NCI-H69 (cell line): ENCODE measurements at regions not wholly inside any gene's neighbourhood (a gene's known extent, or its start where the extent isn't known, plus 50 kb on each side); places are given as distances from the start of the nearest gene placed in this dataset.
A peak's percentile ranks its signal among the peaks of the same experiment; 100 is the strongest.
"Not testable (repeated sequence)": the region's sequence is repeated elsewhere in the genome, so short reads cannot be mapped to it uniquely, and the experiment has no call there.

Source experiments
- DNase-seq: peaks from one replicate; lab custom pipeline; 2025; lab: John Stamatoyannopoulos, UW

DNA sequence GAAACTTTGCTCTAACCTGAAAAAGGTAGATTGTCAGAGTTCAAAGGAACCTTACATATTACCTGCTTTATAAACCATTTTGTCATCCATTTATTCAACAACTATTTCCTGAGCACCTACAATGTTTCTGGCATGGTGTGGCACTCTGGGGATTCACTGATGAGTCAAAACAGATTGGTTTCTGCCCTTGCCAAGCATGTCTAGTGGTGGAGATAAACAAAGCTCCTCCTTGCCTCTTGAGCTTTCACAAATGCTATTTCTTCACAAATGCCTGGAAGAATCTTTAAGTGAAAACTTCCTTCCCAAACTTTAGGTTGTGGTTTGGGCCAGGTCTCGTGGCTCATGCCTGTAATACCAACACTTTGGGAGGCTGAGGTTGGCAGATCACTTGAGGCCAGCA is 85.1 kb upstream of the RELN start:
- DNase-seq: no peak

GRCh38 chr7:104071641-104072040 is 82.2 kb upstream of the RELN start:
- DNase-seq: not testable (repeated sequence)

DNA sequence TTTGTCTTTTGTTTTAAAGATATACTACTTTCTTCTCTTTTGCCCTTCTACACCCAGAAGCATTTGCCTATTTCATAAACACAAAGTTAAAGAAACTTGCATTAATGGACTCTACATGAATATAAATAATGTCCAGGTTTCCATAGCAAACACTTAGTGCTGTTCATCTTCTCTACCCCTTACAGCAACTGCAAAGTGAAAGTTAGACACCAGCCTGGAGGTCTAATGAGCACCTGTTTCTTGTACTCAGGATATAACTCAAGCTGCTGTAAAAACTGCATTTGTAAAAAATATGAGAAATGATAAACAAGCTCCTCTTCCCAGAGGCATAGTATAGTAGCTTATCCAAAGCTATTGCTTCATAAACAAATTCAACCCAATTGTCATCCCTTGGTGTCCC is 76.0 kb upstream of the RELN start:
- no peak for DNase-seq

DNA sequence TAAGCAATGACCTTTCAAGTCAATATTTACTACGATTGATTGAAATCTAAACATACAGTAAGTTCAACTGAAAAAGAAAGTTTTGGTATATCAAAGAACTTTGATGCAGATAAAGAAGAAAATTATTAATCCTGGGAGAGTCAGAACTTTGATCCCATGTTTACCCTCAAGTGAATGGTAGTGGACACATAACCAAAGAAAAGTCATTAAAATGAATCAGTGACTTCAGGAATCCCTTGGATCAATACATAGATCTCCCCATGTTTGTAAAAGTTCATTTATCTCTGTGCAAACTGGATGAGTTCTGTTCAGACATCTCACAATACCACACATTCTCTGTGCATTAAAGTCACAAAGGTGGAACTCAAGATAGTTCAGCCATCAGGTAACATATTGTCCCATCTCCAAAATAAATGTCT is 75.5 kb upstream of the RELN start:
- no peak for DNase-seq

DNA sequence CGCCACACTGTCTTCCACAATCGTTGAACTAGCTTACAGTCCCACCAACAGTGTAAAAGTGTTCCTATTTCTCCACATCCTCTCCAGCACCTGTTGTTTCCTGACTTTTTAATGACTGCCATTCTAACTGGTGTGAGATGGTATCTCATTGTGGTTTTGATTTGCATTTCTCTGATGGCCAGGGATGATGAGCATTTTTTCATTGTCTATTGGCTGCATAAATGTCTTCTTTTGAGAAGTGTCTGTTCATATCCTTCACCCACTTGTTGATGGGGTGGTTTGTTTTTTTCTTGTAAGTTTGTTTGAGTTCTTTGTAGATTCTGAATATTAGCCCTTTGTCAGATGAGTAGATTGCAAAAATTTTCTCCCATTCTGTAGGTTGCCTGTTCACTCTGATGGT is 74.3 kb upstream of the RELN start:
- not testable (repeated sequence) for DNase-seq

GRCh38 chr7:104061652-104062051 is 72.2 kb upstream of the RELN start:
- no peak for DNase-seq

DNA sequence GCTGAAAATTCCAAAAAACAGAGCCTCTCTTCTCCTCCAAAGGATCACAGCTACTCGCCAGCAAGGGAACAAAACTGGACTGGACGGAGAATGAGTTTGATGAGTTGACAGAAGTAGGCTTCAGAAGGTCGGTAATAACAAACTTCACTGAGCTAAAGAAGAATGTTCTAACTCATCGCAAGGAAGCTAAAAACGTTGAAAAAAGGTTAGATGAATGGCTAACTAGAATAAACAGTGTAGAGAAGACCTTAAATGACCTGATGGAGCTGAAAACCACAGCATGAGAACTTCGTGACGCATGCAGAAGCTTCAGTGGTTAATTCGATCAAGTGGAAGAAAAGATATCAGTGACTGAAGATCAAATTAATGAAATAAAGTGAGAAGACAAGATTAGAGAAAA is 70.4 kb upstream of the RELN start:
- DNase-seq: not testable (repeated sequence)

DNA sequence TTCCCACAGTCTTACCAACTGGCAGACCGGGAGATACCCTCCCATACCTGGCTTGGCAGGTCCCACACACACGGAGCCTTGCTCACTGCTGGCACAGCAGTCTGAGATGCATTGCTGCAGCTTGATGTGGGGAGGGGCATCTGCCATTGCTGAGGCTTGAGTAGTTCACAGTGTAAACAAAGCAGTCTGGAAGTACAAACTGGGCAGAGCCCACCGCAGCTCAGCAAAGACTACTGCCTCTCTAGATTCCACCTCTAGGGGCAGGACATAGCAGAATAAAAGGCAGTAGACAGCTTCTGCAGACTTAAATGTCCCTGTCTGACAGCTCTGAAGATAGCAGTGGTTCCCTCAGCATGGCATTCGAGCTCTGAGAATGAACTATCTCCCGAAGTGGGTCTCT is 69.6 kb upstream of the RELN start:
- DNase-seq: peak; percentile 47

- no peak for DNase-seq
These were observed 64.9 kb upstream of the RELN start for GRCh38 chr7:104054362-104054761.

DNA sequence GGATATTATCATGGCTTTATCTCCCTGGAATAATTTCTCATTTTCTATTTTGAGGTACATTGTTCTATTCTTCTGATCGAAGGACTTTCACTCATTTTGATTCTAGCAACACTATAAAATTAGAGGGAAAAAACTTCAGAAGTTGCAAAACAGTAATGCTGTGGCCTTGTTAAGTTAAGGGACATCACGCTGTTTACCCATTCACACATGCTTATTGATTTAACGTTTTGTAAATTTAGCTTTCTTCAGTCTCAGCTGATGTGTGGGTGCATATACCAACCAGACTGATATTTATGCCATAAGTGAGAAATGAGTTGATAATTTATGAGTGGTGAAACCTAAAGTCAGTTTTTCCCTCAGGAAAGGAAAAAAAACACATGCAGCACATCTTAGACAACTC is 63.5 kb upstream of the RELN start:
- no peak for DNase-seq

DNA sequence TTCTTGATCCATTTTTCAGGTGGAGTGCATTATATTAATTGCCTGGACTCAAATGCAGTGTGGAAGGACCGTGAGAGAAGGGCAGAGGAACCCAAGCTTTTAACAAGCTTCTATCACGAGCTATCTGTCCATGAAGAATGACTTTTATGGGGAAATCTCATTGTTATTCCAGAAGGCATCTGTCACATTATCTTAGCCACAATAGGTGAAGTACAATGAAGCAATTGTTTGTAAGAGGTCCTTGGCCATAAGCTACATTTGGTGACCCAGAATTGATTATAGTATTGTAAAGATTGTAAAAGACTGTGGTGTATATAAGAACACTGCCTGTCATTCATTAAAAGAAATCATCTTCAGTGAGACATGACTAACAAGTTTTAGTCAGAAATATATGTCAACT is 58.6 kb upstream of the RELN start:
- DNase-seq: no peak

DNA sequence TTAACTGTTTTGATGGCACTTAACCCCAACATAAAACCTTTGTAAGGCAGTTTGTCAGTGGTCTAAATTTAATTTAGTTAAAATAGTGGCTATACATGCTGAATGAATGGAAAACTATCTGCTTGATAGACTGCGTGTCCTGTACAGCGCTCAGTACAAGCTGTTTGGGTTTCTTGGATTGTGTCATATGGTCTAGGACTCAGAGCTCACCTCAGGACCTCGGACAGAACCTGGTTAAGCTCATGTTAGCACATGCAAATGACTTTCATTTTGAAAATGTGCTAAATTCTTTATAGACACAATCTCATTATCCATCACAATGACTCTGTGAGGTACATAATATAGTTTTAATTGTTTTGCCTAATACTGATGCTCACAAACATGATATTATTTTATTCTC is 55.7 kb upstream of the RELN start:
- no peak for DNase-seq

DNA sequence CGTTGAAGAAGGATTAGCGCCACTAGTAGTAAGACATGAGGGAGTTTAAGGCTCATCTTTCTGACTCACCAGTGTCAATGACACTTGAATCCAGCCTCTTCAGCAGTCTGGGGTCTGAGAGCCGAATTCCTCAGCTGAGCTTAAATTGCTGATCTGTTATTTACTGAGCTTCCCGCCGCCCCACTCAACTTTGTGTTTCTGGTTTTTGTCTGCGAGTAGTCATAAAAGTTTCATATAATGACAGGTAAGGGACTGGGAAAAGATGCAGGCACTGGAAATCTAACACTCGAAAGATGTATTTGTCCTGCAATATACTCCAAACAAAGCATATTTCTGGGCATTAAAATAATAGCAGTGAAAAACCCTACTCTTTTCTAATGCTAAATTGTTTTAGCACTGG is 51.2 kb upstream of the RELN start:
- no peak for DNase-seq

GRCh38 chr7:104039363-104039762 is 49.9 kb upstream of the RELN start:
- no peak for DNase-seq
